ENCODE measurements at regions not wholly inside any gene's neighbourhood (a gene's known extent, or its start where the extent isn't known, plus 50 kb on each side); places are given as distances from the start of the nearest gene placed in this dataset.

DNA sequence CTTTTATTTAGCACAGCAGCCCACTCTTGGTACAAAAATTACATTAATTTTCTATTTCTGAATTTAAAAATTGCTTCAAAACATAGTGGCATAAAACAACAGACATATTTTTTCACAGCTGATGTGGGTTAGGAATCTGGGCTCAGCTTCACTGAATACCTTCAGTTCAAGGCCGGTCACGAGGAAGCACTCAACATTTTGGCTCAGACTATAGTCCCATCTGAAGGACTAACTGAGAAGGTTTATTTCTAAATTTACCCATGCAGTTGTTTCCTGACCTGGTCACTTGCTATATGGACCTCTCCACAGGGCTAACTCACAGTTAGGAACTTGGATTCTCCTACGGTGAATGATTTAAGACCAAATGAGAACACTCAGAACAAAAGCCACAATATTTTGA lies 1230.2 kb upstream of the ADGRL3 start:
- no peak overlapping the region for H3K4me3 ChIP-seq (ENCODE audit: low read depth, low read length)
- TF ChIP-seq, protein P1, sequence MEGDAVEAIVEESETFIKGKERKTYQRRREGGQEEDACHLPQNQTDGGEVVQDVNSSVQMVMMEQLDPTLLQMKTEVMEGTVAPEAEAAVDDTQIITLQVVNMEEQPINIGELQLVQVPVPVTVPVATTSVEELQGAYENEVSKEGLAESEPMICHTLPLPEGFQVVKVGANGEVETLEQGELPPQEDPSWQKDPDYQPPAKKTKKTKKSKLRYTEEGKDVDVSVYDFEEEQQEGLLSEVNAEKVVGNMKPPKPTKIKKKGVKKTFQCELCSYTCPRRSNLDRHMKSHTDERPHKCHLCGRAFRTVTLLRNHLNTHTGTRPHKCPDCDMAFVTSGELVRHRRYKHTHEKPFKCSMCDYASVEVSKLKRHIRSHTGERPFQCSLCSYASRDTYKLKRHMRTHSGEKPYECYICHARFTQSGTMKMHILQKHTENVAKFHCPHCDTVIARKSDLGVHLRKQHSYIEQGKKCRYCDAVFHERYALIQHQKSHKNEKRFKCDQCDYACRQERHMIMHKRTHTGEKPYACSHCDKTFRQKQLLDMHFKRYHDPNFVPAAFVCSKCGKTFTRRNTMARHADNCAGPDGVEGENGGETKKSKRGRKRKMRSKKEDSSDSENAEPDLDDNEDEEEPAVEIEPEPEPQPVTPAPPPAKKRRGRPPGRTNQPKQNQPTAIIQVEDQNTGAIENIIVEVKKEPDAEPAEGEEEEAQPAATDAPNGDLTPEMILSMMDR (IDR thresholded peaks at IDR 0.05; ENCODE audit: borderline replicate concordance, insufficient read depth, low read depth, low read length) = no peak

GRCh38 chr4:59971952-59972351 lies 1228.2 kb upstream of the ADGRL3 start:
- no peak overlapping the region for H3K4me3 ChIP-seq (ENCODE audit: low read depth, low read length)
- TF ChIP-seq, protein P1 (IDR thresholded peaks at IDR 0.05; ENCODE audit: borderline replicate concordance, insufficient read depth, low read depth, low read length) = no peak

DNA sequence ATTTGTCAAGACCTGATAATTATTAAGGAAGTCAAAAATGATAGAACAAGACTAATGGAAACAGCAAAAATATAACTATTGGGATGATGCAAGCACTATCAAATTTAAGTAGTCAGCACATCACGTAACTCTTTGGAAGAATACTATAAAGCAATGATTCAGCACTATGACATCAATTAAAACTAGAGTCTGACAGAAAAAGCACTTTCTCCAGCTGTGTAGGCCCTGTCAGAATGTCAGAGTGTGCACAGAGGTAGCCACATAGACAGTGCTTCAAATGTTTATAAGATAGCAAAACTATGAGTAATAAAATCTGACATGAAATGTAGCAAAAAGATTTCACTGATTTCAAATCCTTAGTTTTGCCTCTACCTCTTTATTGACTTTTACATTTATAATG lies 1226.6 kb upstream of the ADGRL3 start:
- TF ChIP-seq, protein P1 (IDR thresholded peaks at IDR 0.05; ENCODE audit: borderline replicate concordance, insufficient read depth, low read depth, low read length) = no peak
- no peak overlapping the region for H3K4me3 ChIP-seq (ENCODE audit: low read depth, low read length)

DNA sequence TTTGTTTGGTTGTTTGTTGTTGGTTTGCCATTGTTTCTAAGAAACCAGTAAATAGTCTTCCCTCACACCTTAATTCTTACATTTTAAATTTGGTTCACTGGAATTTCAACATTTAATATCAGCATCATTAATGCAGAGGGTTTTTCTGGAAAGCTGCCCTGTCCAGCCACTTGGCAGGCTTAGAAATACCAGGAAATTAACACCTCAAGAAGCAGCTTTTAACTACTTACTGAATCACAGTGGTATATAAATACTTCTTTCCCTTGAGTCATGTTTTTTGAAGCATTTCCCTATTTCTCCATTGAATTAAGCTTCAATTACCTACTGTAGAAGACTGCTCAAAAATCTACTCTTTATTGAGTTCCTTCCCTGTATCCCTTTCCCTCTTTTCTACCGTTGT lies 1221.1 kb upstream of the ADGRL3 start:
- TF ChIP-seq, protein P1 (IDR thresholded peaks at IDR 0.05; ENCODE audit: borderline replicate concordance, insufficient read depth, low read depth, low read length) = no peak
- H3K4me3 ChIP-seq (ENCODE audit: low read depth, low read length) = no peak overlapping the region

DNA sequence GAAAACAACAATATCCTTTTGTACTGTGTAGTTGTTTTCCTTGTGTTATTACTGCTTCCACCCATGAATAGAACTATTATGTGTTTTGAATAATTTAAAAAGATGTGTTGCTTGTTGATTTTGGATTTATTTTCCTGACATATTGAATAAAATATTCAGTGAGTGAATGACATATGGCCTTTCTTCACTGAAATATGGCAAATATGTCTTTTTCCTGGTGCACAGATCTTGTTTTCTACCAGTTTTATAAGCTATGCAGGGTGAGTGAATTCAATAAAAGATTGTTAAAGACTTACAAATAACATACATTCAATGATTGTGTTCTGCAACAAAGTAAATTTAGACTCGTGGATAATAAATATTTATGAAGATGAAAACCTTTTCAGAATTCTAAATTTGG lies 1216.3 kb upstream of the ADGRL3 start:
- no peak overlapping the region for H3K4me3 ChIP-seq (ENCODE audit: low read depth, low read length)
- TF ChIP-seq, protein P1 (IDR thresholded peaks at IDR 0.05; ENCODE audit: borderline replicate concordance, insufficient read depth, low read depth, low read length) = no peak

GRCh38 chr4:59987289-59987688 lies 1212.8 kb upstream of the ADGRL3 start:
- TF ChIP-seq, protein P1 (IDR thresholded peaks at IDR 0.05; ENCODE audit: borderline replicate concordance, insufficient read depth, low read depth, low read length) = no peak
- no peak overlapping the region for H3K4me3 ChIP-seq (ENCODE audit: low read depth, low read length)

DNA sequence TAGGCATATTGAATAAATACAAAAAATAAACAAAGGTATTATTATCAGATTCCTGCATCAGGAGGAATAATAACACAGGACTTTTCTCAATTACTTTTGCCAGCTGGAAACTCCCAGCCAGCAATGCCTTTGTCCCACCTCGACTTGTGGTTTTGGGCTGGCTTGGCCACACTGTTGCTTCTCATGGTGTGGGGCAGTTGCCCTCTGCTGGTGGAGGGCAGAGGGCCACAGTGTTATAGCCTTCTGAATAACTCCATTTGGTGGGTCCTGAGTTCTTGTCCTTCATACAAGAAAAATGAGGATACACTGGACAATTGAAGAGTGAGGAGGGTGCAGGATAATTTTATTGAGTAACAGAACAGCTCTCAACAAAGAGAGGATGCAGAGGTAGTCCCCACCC lies 1206.0 kb upstream of the ADGRL3 start:
- TF ChIP-seq, protein P1 (IDR thresholded peaks at IDR 0.05; ENCODE audit: borderline replicate concordance, insufficient read depth, low read depth, low read length) = no peak
- no peak overlapping the region for H3K4me3 ChIP-seq (ENCODE audit: low read depth, low read length)
